GM06990 (cell line): ENCODE measurements at regions not wholly inside any gene's neighbourhood (a gene's known extent, or its start where the extent isn't known, plus 50 kb on each side); places are given as distances from the start of the nearest gene placed in this dataset.
"Not testable (repeated sequence)": the region's sequence is repeated elsewhere in the genome, so short reads cannot be mapped to it uniquely, and the experiment has no call there.

Source experiments
- DNase-seq: peaks from one replicate; pipeline ENCODE4 v3.0.0-alpha.2; 2011; ENCODE audit not compliant: insufficient read length; ENCODE audit errors: extremely low read depth
- H3K27me3 ChIP-seq: replicated peaks from 2 replicates; pipeline ENCODE4 v1.6.0; 2011; ENCODE audit warnings: low read length; ENCODE audit not compliant: control insufficient read depth, insufficient read depth
- H3K36me3 ChIP-seq: 2 replicates; pipeline ENCODE4 v1.5.1; 2011; ENCODE audit warnings: low read length; ENCODE audit not compliant: control insufficient read depth, insufficient read depth
- H3K4me3 ChIP-seq: replicated peaks from 2 replicates; pipeline ENCODE4 v1.5.1; 2011; ENCODE audit warnings: low read depth, mild to moderate bottlenecking, control low read depth, low read length
- TF ChIP-seq, protein P1 (sequence below): IDR thresholded peaks from 2 replicates; pipeline ENCODE4 v1.5.1; 2011; ENCODE audit warnings: low read length, control low read depth, mild to moderate bottlenecking, inconsistent platforms; ENCODE audit not compliant: insufficient read depth, poor library complexity, severe bottlenecking

DNA sequence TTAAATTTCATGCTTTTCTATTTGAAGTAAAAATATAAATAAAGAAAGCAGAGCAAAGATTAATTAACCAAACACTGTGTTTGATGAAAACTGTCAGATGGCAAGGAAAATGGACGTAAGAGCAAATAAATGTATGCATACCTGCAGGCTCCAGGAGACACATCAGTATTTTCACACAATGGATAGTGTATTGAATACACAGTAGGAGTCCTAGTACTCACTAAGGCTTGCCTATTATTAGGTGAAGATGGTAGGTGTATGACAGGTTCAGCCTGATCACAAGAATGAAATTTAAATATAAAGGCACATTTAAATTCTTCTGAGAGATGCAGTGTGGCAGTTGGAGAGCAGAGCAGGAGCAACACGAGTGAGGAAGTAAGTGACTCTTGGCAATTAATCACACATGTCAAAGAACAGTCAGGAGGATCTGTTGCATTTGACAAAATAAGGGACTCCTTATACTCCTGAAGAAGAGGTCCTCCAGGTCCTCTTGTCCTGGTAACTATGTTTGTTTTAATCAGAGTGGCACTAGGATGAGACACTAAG lies 106.0 kb upstream of the NDST4 start:
- DNase-seq, result no peak
- TF ChIP-seq, protein P1, sequence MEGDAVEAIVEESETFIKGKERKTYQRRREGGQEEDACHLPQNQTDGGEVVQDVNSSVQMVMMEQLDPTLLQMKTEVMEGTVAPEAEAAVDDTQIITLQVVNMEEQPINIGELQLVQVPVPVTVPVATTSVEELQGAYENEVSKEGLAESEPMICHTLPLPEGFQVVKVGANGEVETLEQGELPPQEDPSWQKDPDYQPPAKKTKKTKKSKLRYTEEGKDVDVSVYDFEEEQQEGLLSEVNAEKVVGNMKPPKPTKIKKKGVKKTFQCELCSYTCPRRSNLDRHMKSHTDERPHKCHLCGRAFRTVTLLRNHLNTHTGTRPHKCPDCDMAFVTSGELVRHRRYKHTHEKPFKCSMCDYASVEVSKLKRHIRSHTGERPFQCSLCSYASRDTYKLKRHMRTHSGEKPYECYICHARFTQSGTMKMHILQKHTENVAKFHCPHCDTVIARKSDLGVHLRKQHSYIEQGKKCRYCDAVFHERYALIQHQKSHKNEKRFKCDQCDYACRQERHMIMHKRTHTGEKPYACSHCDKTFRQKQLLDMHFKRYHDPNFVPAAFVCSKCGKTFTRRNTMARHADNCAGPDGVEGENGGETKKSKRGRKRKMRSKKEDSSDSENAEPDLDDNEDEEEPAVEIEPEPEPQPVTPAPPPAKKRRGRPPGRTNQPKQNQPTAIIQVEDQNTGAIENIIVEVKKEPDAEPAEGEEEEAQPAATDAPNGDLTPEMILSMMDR, result no peak
- Histone ChIP-seq H3K4me3 (no peak overlapping the region), H3K27me3 (no peaks in the 10 kb centered on the region), H3K36me3 (no peaks in the 10 kb centered on the region)

DNA sequence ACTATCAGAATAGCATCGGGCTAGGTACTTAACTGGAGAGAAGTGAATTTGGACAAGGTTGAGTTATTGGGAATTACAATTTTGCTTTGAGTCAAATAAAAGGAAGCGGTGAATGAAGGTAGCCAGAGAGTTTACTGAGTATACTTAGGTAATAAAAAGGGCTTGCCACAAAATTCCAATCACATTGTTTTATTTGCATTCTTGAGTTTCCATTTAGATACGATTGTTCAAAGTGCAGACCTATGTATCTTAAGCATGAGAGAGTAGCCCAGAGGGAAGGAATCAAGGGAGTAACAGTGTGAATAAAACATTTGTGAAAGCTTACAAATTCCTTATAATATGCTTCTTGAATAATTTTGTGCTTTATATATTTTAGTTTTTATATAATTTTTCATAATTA lies 102.5 kb upstream of the NDST4 start:
- H3K36me3 ChIP-seq, result no peaks in the 10 kb centered on the region
- no peak for DNase-seq
- H3K27me3 ChIP-seq, result no peaks in the 10 kb centered on the region
- TF ChIP-seq, protein P1, result no peak
- no peak overlapping the region for H3K4me3 ChIP-seq

DNA sequence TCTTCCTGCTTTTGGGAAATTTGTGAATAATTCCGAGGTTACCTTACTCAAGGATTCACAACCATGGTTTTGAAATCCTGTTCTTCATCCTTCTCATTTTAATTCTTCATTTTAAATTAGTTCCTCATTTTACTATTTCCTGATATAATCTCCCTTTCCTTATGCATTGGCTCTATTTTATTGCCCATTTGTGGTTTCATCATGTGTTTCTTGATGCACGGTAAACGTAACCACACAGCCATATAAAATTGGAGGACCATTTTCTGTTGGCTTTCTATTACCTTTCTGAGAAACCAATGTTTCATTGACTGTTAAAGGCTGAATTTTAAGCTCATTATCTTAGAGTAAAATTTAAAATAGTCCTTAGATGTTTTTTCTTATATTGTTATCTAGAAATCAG lies 100.3 kb upstream of the NDST4 start:
- no peak for DNase-seq
- Histone ChIP-seq H3K36me3 (no peaks in the 10 kb centered on the region), H3K27me3 (no peaks in the 10 kb centered on the region), H3K4me3 (no peak overlapping the region)
- TF ChIP-seq, protein P1, result no peak

DNA sequence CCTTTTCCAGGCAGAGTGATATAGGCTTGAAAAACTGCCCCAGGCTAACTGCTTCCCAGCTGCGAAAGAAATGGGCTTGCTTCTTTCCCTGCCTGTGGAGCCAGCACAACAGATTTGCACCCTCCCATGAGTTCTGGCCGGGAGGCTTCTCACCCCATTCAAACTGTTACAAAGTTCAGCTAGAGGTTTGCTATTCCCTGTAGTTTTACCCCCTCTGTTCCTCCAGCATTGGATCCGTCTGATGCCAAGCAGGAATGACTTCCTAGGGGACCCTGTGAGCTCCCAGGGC lies 87.6 kb upstream of the NDST4 start:
- DNase-seq, result no peak

DNA sequence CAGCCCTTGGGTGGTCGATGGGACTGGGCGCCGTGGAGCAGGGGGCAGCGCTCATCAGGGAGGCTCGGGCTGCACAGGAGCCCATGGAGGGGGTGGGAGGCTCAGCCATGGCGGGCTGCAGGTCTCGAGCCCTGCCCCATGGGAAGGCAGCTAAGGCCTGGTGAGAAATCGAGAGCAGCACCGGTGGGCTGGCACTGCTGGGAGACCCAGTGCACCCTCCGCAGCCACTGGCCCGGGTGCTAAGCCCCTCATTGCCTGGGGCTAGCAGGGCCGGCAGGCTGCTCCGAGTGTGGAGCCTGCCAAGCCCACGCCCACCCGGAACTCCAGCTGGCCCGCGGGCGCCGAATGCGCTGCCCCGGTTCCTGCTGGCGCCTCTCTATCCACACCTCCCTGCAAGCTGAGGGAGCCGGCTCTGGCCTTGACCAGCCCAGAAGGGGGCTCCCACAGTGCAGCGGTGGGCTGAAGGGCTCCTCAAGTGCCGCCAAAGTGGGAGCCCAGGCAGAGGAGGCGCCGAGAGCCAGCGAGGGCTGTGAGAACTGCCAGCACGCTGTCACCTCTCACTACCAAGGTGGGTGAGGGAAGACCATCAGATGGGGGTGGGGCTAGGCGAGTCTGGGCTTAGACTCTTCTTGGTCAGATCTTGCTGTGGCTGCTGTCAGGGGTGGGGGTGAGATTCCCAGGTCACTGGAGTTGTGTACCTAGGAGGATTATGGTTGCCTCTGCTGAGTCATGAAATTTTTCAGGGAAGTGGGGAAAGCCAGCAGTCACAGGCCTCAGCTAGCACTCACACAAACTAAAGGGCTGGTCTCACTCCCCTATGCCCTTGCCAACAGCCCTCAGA lies 87.0 kb upstream of the NDST4 start:
- H3K36me3 ChIP-seq, result not testable (repeated sequence)

More for the DNA sequence above, 87.6 kb upstream of the NDST4 start:
- Histone ChIP-seq H3K4me3 (no peak overlapping the region), H3K27me3 (no peaks in the 10 kb centered on the region), H3K36me3 (no peaks in the 10 kb centered on the region)
- TF ChIP-seq, protein P1, result no peak

DNA sequence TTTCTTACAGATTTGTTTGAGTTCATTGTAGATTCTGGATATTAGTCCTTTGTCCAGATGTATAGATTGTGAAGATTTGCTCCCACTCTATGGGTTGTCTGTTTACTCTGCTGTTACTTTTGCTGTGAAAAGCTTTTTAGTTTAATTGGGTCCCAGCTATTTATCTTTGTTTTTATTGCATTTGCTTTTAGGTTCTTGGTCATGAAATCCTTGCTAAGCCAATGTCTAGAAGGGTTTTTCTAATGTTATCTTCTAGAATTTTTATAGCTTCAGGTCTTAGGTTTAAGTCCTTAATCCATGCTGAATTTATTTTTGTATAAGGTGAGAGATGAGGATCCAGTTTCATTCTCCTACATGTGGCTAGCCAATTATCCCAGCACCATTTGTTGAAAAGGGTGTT lies 81.2 kb upstream of the NDST4 start:
- DNase-seq, H3K4me3 ChIP-seq, H3K36me3 ChIP-seq, H3K27me3 ChIP-seq: not testable (repeated sequence)

More for the DNA sequence above, 87.0 kb upstream of the NDST4 start:
- DNase-seq, H3K27me3 ChIP-seq, H3K4me3 ChIP-seq: not testable (repeated sequence)
